DND-41 (cell line): ENCODE measurements at regions not wholly inside any gene's neighbourhood (a gene's known extent, or its start where the extent isn't known, plus 50 kb on each side); places are given as distances from the start of the nearest gene placed in this dataset.

Experiments used
- ATAC-seq: fragments of 200-7000 bp; cut with Tn5 transposase; 3 replicates; pipeline ENCODE4 v1.9.1; 2021; ENCODE audit warnings: low read depth; ENCODE audit not compliant: insufficient read depth
- DNase-seq: peaks from one replicate; pipeline ENCODE4 v3.0.0-alpha.2; 2020
- H2AFZ ChIP-seq: 2 replicates; pipeline ENCODE4 v1.6.0; 2012; ENCODE audit warnings: low read depth, low read length
- H3K27ac ChIP-seq: 2 replicates; pipeline ENCODE4 v1.5.1; 2012; ENCODE audit warnings: low read length, inconsistent platforms
- H3K27me3 ChIP-seq: fragments of 200-600 bp; sonication (generic); 2 replicates; pipeline ENCODE4 v1.6.0; 2012; ENCODE audit warnings: low read length, mild to moderate bottlenecking, inconsistent platforms; ENCODE audit not compliant: insufficient read depth, poor library complexity
- H3K36me3 ChIP-seq: 2 replicates; pipeline ENCODE4 v1.5.1; 2012; ENCODE audit warnings: low read length, inconsistent platforms; ENCODE audit not compliant: insufficient read depth
- H3K4me1 ChIP-seq: 2 replicates; pipeline ENCODE4 v1.5.1; 2012; ENCODE audit warnings: mild to moderate bottlenecking, low read length; ENCODE audit not compliant: insufficient read depth
- H3K4me2 ChIP-seq: 2 replicates; pipeline ENCODE4 v1.6.0; 2012; ENCODE audit warnings: mild to moderate bottlenecking, moderate library complexity, low read length, inconsistent platforms; ENCODE audit not compliant: insufficient read depth
- H3K4me3 ChIP-seq, 2 experiments: fragments of 200-600 bp in 1 of 2; shearing (Covaris generic) in 1 of 2; 2 replicates each; pipeline ENCODE4 v1.5.1; 2012 to 2016; ENCODE audit warnings: inconsistent platforms in 2 of 2, low read length in 2 of 2, mild to moderate bottlenecking in 2 of 2, low read depth in 1 of 2, moderate library complexity in 1 of 2
- H3K79me2 ChIP-seq: 2 replicates; pipeline ENCODE4 v1.6.0; 2012; ENCODE audit warnings: low read length, inconsistent platforms; ENCODE audit not compliant: insufficient read depth
- H3K9ac ChIP-seq: 2 replicates; pipeline ENCODE4 v1.6.0; 2012; ENCODE audit warnings: low read depth, mild to moderate bottlenecking, inconsistent platforms, low read length, moderate library complexity
- H3K9me3 ChIP-seq: 2 replicates; pipeline ENCODE4 v1.5.1; 2012; ENCODE audit warnings: low read length, moderate library complexity, mild to moderate bottlenecking, inconsistent platforms; ENCODE audit not compliant: insufficient read depth, severe bottlenecking
- H4K20me1 ChIP-seq: 2 replicates; pipeline ENCODE4 v1.6.0; 2012; ENCODE audit warnings: low read length; ENCODE audit not compliant: insufficient read depth
- EZH2 ChIP-seq: IDR thresholded peaks from 3 replicates; pipeline ENCODE4 v1.6.1; 2012; ENCODE audit warnings: borderline replicate concordance, low read depth, mild to moderate bottlenecking, moderate library complexity, low read length, inconsistent platforms; ENCODE audit not compliant: severe bottlenecking
- TF ChIP-seq, protein P1 (sequence below): IDR thresholded peaks from 2 replicates; pipeline ENCODE4 v1.5.1; 2012; ENCODE audit warnings: borderline replicate concordance, low read length, moderate library complexity, mild to moderate bottlenecking; ENCODE audit not compliant: poor library complexity, severe bottlenecking; ENCODE audit errors: extremely low read depth

DNA sequence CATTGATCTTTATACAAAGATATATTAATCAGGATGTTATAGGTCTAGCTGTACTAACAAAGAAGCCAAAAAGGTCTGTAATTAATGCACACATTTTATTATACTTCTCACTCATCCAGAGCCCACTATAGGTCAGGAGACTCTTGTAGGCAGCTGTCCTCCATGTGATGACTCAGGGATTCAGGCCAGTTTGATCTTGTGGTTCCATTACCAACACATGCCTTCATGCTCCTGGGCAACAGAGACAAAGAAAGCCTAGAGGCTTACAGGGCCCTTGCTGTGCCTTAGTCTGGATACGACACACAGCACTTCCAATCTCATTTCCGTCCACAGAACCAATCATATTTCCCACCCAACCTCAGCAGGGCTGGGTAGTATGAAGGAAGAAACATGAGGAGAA lies 150.3 kb upstream of the NCAM1 start:
- H4K20me1 ChIP-seq = no peaks in the 10 kb centered on the region
- H3K79me2 ChIP-seq = no peaks in the 10 kb centered on the region
- no peak overlapping the region for H2AFZ ChIP-seq
- H3K27me3 ChIP-seq = no peaks in the 10 kb centered on the region
- no peaks in the 10 kb centered on the region for H3K4me1 ChIP-seq
- H3K4me3 ChIP-seq = no peak overlapping the region
- H3K9ac ChIP-seq = no peak overlapping the region
- H3K9me3 ChIP-seq = no peaks in the 10 kb centered on the region
- no peak overlapping the region for H3K4me2 ChIP-seq
- H3K36me3 ChIP-seq = no peaks in the 10 kb centered on the region
- no peak for ATAC-seq
- no peak for TF ChIP-seq EZH2
- TF ChIP-seq, protein P1, sequence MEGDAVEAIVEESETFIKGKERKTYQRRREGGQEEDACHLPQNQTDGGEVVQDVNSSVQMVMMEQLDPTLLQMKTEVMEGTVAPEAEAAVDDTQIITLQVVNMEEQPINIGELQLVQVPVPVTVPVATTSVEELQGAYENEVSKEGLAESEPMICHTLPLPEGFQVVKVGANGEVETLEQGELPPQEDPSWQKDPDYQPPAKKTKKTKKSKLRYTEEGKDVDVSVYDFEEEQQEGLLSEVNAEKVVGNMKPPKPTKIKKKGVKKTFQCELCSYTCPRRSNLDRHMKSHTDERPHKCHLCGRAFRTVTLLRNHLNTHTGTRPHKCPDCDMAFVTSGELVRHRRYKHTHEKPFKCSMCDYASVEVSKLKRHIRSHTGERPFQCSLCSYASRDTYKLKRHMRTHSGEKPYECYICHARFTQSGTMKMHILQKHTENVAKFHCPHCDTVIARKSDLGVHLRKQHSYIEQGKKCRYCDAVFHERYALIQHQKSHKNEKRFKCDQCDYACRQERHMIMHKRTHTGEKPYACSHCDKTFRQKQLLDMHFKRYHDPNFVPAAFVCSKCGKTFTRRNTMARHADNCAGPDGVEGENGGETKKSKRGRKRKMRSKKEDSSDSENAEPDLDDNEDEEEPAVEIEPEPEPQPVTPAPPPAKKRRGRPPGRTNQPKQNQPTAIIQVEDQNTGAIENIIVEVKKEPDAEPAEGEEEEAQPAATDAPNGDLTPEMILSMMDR = no peak
- no peak overlapping the region for H3K27ac ChIP-seq
- DNase-seq = no peak

DNA sequence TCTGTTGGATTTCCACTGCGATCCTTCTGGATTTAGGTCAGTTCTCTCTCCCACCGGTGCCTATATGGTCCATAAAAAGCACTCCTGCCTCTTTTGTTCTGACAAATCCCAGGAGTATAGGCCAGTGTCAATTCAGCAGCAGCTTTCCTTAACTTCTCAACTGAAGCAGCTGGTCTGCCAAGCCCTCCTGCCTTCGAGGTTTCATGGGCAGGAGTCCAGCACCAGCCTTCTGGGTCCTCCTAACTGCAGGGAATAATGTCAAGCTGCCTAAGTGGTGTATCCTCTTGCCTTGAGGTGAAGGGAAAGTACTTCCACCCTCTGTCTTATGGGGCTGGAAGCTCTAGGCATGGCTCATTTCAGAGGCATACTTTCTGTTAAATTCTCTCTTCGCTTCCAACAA lies 149.4 kb upstream of the NCAM1 start:
- H3K27me3 ChIP-seq = no peaks in the 10 kb centered on the region
- no peaks in the 10 kb centered on the region for H3K4me1 ChIP-seq
- no peak overlapping the region for H3K4me2 ChIP-seq
- H3K36me3 ChIP-seq = no peaks in the 10 kb centered on the region
- H3K9ac ChIP-seq = no peak overlapping the region
- no peak overlapping the region for H3K27ac ChIP-seq
- TF ChIP-seq, protein P1 = no peak
- no peak for TF ChIP-seq EZH2
- H3K9me3 ChIP-seq = no peaks in the 10 kb centered on the region
- H2AFZ ChIP-seq = no peak overlapping the region
- no peak for ATAC-seq
- no peaks in the 10 kb centered on the region for H4K20me1 ChIP-seq
- no peak overlapping the region for H3K4me3 ChIP-seq
- H3K79me2 ChIP-seq = no peaks in the 10 kb centered on the region
- no peak for DNase-seq

DNA sequence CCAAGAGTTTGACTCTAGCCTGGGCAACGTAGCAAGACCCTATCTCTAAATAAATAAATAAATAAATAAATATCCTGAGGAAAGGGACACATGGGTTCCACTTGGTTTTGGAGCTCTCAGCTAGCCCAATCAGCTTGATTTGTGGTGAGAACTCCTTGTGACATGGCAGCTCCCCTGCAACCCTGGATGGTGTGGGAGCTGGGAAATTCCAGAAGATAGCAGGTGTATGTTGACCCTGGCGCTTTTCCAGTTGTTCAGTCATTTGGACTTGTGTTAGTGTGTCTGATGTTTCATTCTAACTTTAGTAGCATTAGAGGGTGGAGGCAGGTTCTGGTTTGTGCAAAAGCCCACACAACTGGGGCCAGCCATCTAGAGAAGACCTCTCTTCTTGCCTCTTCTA lies 148.5 kb upstream of the NCAM1 start:
- Histone ChIP-seq H3K4me1 (no peaks in the 10 kb centered on the region), H3K36me3 (no peaks in the 10 kb centered on the region), H3K9me3 (no peaks in the 10 kb centered on the region), H3K4me2 (no peak overlapping the region), H3K27ac (no peak overlapping the region), H4K20me1 (no peaks in the 10 kb centered on the region), H3K4me3 (no peak overlapping the region), H3K79me2 (no peaks in the 10 kb centered on the region), H3K27me3 (no peaks in the 10 kb centered on the region), H2AFZ (no peak overlapping the region), H3K9ac (no peak overlapping the region)
- TF ChIP-seq, protein P1 = no peak
- TF ChIP-seq EZH2 = no peak
- ATAC-seq (no peak), DNase-seq (no peak)

DNA sequence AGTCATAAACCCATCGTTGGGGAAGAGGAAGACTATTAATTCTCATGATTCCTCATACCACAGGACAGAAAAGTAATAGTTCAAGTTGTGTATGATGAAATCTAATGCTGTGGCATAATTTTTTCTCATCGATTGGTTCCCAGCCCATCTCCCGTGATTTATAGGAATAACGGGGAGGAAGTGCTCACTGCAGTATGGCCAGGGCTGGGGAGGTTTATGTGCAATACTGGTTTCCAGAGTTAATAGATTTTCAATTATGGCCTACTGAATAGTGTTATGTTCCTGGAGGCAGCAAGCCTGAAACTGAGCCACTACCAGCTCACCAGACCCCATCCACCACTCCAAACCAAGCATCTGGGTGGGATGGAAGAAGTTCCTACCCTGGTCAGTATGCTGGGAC lies 147.1 kb upstream of the NCAM1 start:
- Histone ChIP-seq H3K4me3 (no peak overlapping the region), H3K27ac (no peak overlapping the region), H4K20me1 (no peaks in the 10 kb centered on the region), H3K4me1 (no peaks in the 10 kb centered on the region), H3K4me2 (no peak overlapping the region), H3K9ac (no peak overlapping the region), H3K36me3 (no peaks in the 10 kb centered on the region), H3K79me2 (no peaks in the 10 kb centered on the region), H3K27me3 (no peaks in the 10 kb centered on the region), H2AFZ (no peak overlapping the region), H3K9me3 (no peaks in the 10 kb centered on the region)
- DNase-seq = no peak
- TF ChIP-seq, protein P1 = no peak
- no peak for TF ChIP-seq EZH2
- no peak for ATAC-seq
